PFSK-1 (cell line): ENCODE measurements at regions not wholly inside any gene's neighbourhood (a gene's known extent, or its start where the extent isn't known, plus 50 kb on each side); places are given as distances from the start of the nearest gene placed in this dataset.

Source experiments
- FOXP2 ChIP-seq: optimal IDR thresholded peaks from 2 replicates; pipeline ENCODE3; 2011; ENCODE audit warnings: borderline replicate concordance, control low read depth, inconsistent platforms; ENCODE audit not compliant: insufficient read depth; ENCODE audit errors: extremely low read length, extremely low read depth
- POLR2AphosphoS5 ChIP-seq: IDR thresholded peaks from 2 replicates; pipeline ENCODE4 v1.6.1; 2012; ENCODE audit warnings: low read depth, mild to moderate bottlenecking, control low read depth, low read length, moderate library complexity
- SIN3A ChIP-seq: IDR thresholded peaks from 2 replicates; pipeline ENCODE4 v1.6.1; 2012; ENCODE audit warnings: mild to moderate bottlenecking, low read length, moderate library complexity, borderline replicate concordance; ENCODE audit not compliant: insufficient read depth
- TAF1 ChIP-seq: IDR thresholded peaks from 2 replicates; pipeline ENCODE4 v1.6.1; 2012; ENCODE audit warnings: low read length, control low read depth, borderline replicate concordance; ENCODE audit not compliant: insufficient read depth
- TF ChIP-seq, protein P1 (sequence below), 2 experiments: IDR thresholded peaks; 2 replicates each; pipeline versions ENCODE4 v1.6.1 to v1.8.0; 2011 to 2012; ENCODE audit warnings: low read depth in 2 of 2, low read length in 2 of 2, control low read depth in 1 of 2, inconsistent platforms in 1 of 2, mild to moderate bottlenecking in 1 of 2, moderate library complexity in 1 of 2; ENCODE audit not compliant: insufficient read depth in 1 of 2

DNA sequence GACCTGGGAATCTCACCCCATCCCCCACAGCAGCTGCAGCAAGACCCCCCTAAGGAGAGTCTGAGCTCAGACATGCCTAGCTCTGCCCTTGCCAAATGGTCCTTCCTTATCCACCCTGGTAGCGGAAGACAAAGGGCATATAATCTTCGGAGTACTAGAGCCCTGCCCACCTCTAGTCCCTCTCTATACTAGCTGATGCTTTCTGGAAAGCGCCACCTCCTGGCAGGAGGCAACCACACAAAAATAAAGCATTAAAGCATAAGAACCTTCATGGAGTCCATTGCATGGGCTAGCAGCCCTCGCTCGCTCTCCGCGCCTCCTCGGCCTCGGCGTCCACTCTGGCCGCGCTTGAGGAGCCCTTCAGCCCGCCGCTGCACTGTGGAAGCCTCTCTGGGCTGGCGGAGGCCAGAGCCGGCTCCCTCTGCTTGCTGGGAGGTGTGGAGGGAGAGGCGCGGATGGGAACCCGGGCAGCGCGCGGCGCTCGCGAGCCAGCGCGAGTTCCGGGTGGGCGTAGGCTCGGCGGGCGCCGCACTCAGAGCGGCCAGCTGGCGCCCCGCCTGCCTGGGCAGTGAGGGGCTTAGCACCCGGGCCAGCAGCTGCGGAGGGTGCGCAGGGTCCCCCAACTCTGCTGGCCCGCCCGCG, 941.2 kb downstream of the SUCLG1 start:
- TF ChIP-seq, protein P1, sequence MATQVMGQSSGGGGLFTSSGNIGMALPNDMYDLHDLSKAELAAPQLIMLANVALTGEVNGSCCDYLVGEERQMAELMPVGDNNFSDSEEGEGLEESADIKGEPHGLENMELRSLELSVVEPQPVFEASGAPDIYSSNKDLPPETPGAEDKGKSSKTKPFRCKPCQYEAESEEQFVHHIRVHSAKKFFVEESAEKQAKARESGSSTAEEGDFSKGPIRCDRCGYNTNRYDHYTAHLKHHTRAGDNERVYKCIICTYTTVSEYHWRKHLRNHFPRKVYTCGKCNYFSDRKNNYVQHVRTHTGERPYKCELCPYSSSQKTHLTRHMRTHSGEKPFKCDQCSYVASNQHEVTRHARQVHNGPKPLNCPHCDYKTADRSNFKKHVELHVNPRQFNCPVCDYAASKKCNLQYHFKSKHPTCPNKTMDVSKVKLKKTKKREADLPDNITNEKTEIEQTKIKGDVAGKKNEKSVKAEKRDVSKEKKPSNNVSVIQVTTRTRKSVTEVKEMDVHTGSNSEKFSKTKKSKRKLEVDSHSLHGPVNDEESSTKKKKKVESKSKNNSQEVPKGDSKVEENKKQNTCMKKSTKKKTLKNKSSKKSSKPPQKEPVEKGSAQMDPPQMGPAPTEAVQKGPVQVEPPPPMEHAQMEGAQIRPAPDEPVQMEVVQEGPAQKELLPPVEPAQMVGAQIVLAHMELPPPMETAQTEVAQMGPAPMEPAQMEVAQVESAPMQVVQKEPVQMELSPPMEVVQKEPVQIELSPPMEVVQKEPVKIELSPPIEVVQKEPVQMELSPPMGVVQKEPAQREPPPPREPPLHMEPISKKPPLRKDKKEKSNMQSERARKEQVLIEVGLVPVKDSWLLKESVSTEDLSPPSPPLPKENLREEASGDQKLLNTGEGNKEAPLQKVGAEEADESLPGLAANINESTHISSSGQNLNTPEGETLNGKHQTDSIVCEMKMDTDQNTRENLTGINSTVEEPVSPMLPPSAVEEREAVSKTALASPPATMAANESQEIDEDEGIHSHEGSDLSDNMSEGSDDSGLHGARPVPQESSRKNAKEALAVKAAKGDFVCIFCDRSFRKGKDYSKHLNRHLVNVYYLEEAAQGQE (IDR thresholded peaks at IDR 0.05; ENCODE audit: insufficient read depth in 1 of 2, low read depth in 2 of 2, low read length in 2 of 2), result no peak

DNA sequence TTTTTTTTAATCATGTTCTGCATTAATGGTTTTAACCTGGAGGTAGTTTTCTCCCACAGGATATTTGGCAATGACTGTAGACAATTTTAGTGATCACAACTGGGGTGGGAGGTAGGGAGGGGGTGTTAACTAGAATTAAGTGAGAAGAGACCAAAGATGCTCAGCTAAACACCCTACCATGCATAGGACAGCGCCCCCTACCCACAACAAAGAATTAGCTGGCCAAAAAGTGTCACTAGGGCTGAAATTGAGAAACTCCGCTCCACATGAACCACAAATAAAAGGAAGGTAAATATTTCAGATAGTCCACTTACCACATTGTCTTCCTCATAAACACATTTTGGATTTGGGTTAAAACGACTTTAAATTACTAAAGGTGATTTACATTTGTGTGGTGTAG, 942.6 kb downstream of the SUCLG1 start:
- TF ChIP-seq, protein P1 (IDR thresholded peaks at IDR 0.05; ENCODE audit: insufficient read depth in 1 of 2, low read depth in 2 of 2, low read length in 2 of 2), result no peak
- TF ChIP-seq SIN3A (no peak), TAF1 (no peak), POLR2AphosphoS5 (no peak), FOXP2 (no peak)

DNA sequence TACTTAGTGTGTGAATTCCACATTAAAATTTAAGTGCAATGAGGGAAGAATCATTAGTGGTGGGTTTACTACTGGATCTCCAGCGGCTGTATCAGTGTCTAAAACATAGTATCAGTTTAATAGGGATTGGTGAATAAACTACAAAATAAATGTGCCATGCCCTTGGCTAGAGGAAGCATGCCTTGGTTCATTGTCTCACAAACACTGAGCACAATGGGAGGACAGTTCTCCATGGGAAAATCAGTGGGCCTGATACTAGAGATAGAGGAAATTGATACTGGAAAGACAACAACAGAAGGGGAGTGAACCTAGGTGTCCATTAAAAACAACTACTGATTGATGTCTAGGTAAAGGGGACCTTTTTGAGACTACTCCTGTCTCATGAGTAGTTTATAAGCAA, 971.6 kb downstream of the SUCLG1 start:
- TF ChIP-seq SIN3A (no peak), FOXP2 (no peak), POLR2AphosphoS5 (no peak), TAF1 (no peak)
- TF ChIP-seq, protein P1 (IDR thresholded peaks at IDR 0.05; ENCODE audit: insufficient read depth in 1 of 2, low read depth in 2 of 2, low read length in 2 of 2), result no peak

DNA sequence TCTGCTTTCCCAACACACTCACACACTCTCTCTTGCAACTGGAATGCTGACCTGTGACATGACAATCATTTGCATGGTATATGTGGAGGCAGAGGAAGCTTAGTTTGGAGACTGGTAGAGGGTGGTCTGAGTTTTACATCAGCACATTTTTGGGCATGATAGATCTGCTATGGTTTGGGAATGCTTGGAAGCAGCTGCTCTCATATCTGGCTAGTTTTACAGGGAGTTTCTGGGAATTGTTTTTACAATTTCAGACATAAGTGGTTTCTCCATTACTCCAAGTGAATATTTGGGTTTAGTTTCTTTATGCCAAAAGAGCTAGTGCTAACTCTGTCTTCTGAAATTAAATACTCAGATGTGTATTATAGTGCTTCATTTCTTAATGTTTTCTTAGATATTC, 977.6 kb downstream of the SUCLG1 start:
- TF ChIP-seq SIN3A, result no peak
- TF ChIP-seq POLR2AphosphoS5, result no peak
- TF ChIP-seq, protein P1 (IDR thresholded peaks at IDR 0.05; ENCODE audit: insufficient read depth in 1 of 2, low read depth in 2 of 2, low read length in 2 of 2), result no peak
- no peak for TF ChIP-seq FOXP2
- no peak for TF ChIP-seq TAF1

DNA sequence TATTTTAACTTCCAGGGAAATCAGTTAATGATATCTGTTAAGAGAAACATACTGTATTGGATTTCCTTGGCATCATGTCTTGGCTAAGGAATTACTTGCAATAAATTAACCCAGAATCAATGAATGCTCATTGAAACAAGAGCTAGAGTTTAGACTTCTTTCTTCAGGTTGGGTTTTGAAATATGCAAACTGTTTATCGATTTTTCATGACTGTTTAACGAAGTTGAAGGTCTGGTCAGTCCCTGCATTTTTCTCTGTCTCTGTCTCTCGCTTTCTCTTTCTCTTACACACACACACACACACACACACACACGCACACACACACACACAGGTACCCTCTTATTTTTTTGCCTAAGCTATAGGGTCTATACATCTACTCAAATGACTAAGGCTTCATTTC, 981.0 kb downstream of the SUCLG1 start:
- TF ChIP-seq FOXP2 (no peak), SIN3A (no peak), POLR2AphosphoS5 (no peak), TAF1 (no peak)
- TF ChIP-seq, protein P1 (IDR thresholded peaks at IDR 0.05; ENCODE audit: insufficient read depth in 1 of 2, low read depth in 2 of 2, low read length in 2 of 2), result no peak
